ENCODE measurements at regions not wholly inside any gene's neighbourhood (a gene's known extent, or its start where the extent isn't known, plus 50 kb on each side); places are given as distances from the start of the nearest gene placed in this dataset.

- no peaks in the 10 kb centered on the region for H3K79me1 ChIP-seq (ENCODE audit: low read depth in 1 of 2, low read length in 2 of 2)
- CTCF ChIA-PET, result no interaction called here
- no peaks in the 10 kb centered on the region for H3K9me1 ChIP-seq (ENCODE audit: insufficient read depth, low read length)
- no peak overlapping the region for H3K27ac ChIP-seq (ENCODE audit: insufficient read depth, low read length)
- H3K14ac ChIP-seq (replicated peaks; ENCODE audit: low read depth, low read length), result no peak overlapping the region
- H2BK15ac ChIP-seq (ENCODE audit: low read depth, low read length), result no peak overlapping the region
- no peak overlapping the region for H3K18ac ChIP-seq (ENCODE audit: low read depth, low read length)
- H3K4me2 ChIP-seq (ENCODE audit: low read depth, low read length), result no peak overlapping the region
- no peak overlapping the region for H2BK20ac ChIP-seq (ENCODE audit: low read depth, low read length)
- H3K4me1 ChIP-seq (ENCODE audit: control insufficient read depth, insufficient read depth, low read length), result no peaks in the 10 kb centered on the region
- no peak overlapping the region for H2AK5ac ChIP-seq (ENCODE audit: low read depth, low read length)
- intact Hi-C loops (cut with micrococcal nuclease) (no loop called here), in situ Hi-C loops (cut with MboI; ENCODE audit: low sequenced_read_pairs) (no loop called here), dilution Hi-C loops (cut with HindIII; ENCODE audit: low sequenced_read_pairs, unreplicated experiment) (no loop called here)
- no peaks in the 10 kb centered on the region for H4K20me1 ChIP-seq (ENCODE audit: insufficient read depth, low read length)
- WGBS, 2 experiments (ENCODE audit: extremely low coverage in 2 of 2, insufficient read length in 1 of 2), result no CpG with 5 or more reads among the region's 2 CpGs
- H3K4ac ChIP-seq (ENCODE audit: low read depth, low read length), result no peak overlapping the region
- ATAC-seq (ENCODE audit: low read depth), result no peak
- no peak overlapping the region for H2BK120ac ChIP-seq (ENCODE audit: low read depth, low read length)
- POLR2A ChIA-PET (ENCODE audit: unreplicated experiment), result no interaction called here
- H3K36me3 ChIP-seq (ENCODE audit: control insufficient read depth, insufficient read depth, low read length), result no peaks in the 10 kb centered on the region
- no peak overlapping the region for H3K4me3 ChIP-seq (ENCODE audit: insufficient read depth, low read depth, low read length)
- H3K9me3 ChIP-seq (ENCODE audit: control insufficient read depth, insufficient read depth, low read length), result peaks cover 20% of the 10 kb centered on the region
- no peak overlapping the region for H3K56ac ChIP-seq (ENCODE audit: extremely low read depth, insufficient read depth, low read length)
- H3K9ac ChIP-seq (ENCODE audit: low read depth, low read length), result no peak overlapping the region
- no peak overlapping the region for H4K5ac ChIP-seq (ENCODE audit: low read depth, low read length)
- no peak overlapping the region for H2AFZ ChIP-seq (replicated peaks; ENCODE audit: low read length, poor library complexity)
- TF ChIP-seq MAFK (IDR thresholded peaks at IDR 0.05; ENCODE audit: low read depth, low read length), result no peak
- no peak for TF ChIP-seq ELK1 (IDR thresholded peaks at IDR 0.05; ENCODE audit: borderline replicate concordance, low read depth, low read length)
- TF ChIP-seq BHLHE40 (IDR thresholded peaks at IDR 0.05; ENCODE audit: low read depth, low read length), result no peak
- TF ChIP-seq MXI1 (IDR thresholded peaks at IDR 0.05; ENCODE audit: borderline replicate concordance, low read depth, low read length), result no peak
- TF ChIP-seq FOS (IDR thresholded peaks at IDR 0.05; ENCODE audit: low read depth, low read length), result no peak
- no peak for TF ChIP-seq RCOR1 (IDR thresholded peaks at IDR 0.05; ENCODE audit: insufficient replicate concordance, low read length)
- no peak for TF ChIP-seq MAZ (IDR thresholded peaks at IDR 0.05; ENCODE audit: borderline replicate concordance, low read depth, low read length)
- no peak for TF ChIP-seq RFX5 (IDR thresholded peaks at IDR 0.05; ENCODE audit: low read depth, low read length)
- TF ChIP-seq RAD21 (IDR thresholded peaks at IDR 0.05; ENCODE audit: low read length), result no peak
- TF ChIP-seq CEBPB (IDR thresholded peaks at IDR 0.05; ENCODE audit: low read depth, low read length), result no peak
- H2AK9ac ChIP-seq (replicated peaks; ENCODE audit: low read depth, low read length, poor library complexity), result no peak overlapping the region
- no peak overlapping the region for H3K23ac ChIP-seq (ENCODE audit: low read depth, low read length)
- H4K8ac ChIP-seq (ENCODE audit: low read depth in 2 of 2, low read length in 2 of 2), result no peak overlapping the region
- H3K27me3 ChIP-seq (ENCODE audit: control insufficient read depth, insufficient read depth, low read length), result no peaks in the 10 kb centered on the region
- DNase-seq, result no peak
- no peak overlapping the region for H4K91ac ChIP-seq (ENCODE audit: insufficient read depth, low read depth, low read length)
- no peak overlapping the region for H2BK5ac ChIP-seq (ENCODE audit: low read depth, low read length, poor library complexity, severe bottlenecking)
- BruUV-seq (replicated peaks), result no TSS peak
These were observed 72.8 kb upstream of the PAX1 start for GRCh38 chr20:21632735-21633053.

Data from IMR-90 (cell line).